Lung (tissue), 11 donors: ENCODE measurements at regions not wholly inside any gene's neighbourhood (a gene's known extent, or its start where the extent isn't known, plus 50 kb on each side); places are given as distances from the start of the nearest gene placed in this dataset.

Experiments
- ATAC-seq: fragments of 200-7000 bp; cut with Tn5 transposase; one replicate; pipeline ENCODE4 v1.9.1; 2020; ENCODE audit warnings: moderate number of reproducible peaks; ENCODE audit not compliant: insufficient read depth, low FRiP score
- DNase-seq, 3 donors: peaks; one replicate each; pipeline ENCODE4 v3.0.0-alpha.2; 2013 to 2017
- H3K27ac ChIP-seq, 2 donors: one replicate each; pipeline ENCODE4 v1.5.1; 2013; ENCODE audit warnings: mild to moderate bottlenecking in 2 of 2, moderate library complexity in 2 of 2, control low read depth in 1 of 2, inconsistent platforms in 1 of 2, low read depth in 1 of 2, low read length in 1 of 2
- H3K27me3 ChIP-seq, 3 donors: one replicate each; pipeline ENCODE4 v1.5.1; 2013; ENCODE audit warnings: low read length in 2 of 3; ENCODE audit not compliant: control insufficient read depth in 3 of 3, insufficient read depth in 3 of 3
- H3K36me3 ChIP-seq, 4 donors: one replicate each; pipeline ENCODE4 v1.5.1; 2013; ENCODE audit warnings: low read length in 4 of 4, mild to moderate bottlenecking in 1 of 4, moderate library complexity in 1 of 4; ENCODE audit not compliant: control insufficient read depth in 4 of 4, insufficient read depth in 4 of 4
- H3K4me1 ChIP-seq, 5 donors: one replicate each; pipeline ENCODE4 v1.5.1; 2013; ENCODE audit warnings: low read length in 5 of 5, mild to moderate bottlenecking in 2 of 5, moderate library complexity in 1 of 5; ENCODE audit not compliant: control insufficient read depth in 5 of 5, insufficient read depth in 5 of 5
- H3K4me3 ChIP-seq: one replicate; pipeline ENCODE4 v1.5.1; 2013; ENCODE audit warnings: mild to moderate bottlenecking, control low read depth, moderate library complexity
- H3K9ac ChIP-seq, 2 donors: one replicate each; pipeline ENCODE4 v1.5.1; 2013; ENCODE audit warnings: low read length in 2 of 2, control low read depth in 1 of 2; ENCODE audit not compliant: insufficient read depth in 1 of 2
- H3K9me3 ChIP-seq, 4 donors: one replicate each; pipeline ENCODE4 v1.5.1; 2013; ENCODE audit warnings: low read length in 3 of 4, mild to moderate bottlenecking in 1 of 4, moderate library complexity in 1 of 4; ENCODE audit not compliant: control insufficient read depth in 4 of 4, insufficient read depth in 3 of 4
- CTCF ChIP-seq: IDR thresholded peaks from 2 replicates; pipeline ENCODE4 v1.5.1; 2012; ENCODE audit warnings: mild to moderate bottlenecking; ENCODE audit errors: control extremely low read depth, extremely low read depth
- WGBS, 2 donors: extraction: QIAGEN DNeasy Blood & Tissue Kit; methylation state at CpG; one replicate each; pipeline ENCODE4 v1.1.7; 2013; 5-methylcytosine and 5-hydroxymethylcytosine counted together
- donor health status: control.
- donor health status: control.
- donor health status: Bipolar disorder and iron deficiency.
- donor health status: healthy.
- donor health status: DM: yes; HTN: yes; CAD: no.

- no peaks in the 10 kb centered on the region for H3K36me3 ChIP-seq
- no peak overlapping the region for H3K9ac ChIP-seq
- ATAC-seq (no peak), DNase-seq (no peak)
- peaks cover 0 to 6% (median 0%) of the 10 kb centered on the region in 4 donors for H3K9me3 ChIP-seq
- no peaks in the 10 kb centered on the region for H3K4me1 ChIP-seq
- no peak for TF ChIP-seq CTCF
- H3K27ac ChIP-seq: no peak overlapping the region
- H3K27me3 ChIP-seq: peaks cover 0 to 4% (median 0%) of the 10 kb centered on the region in 3 donors
- no peak overlapping the region for H3K4me3 ChIP-seq
- WGBS, 2 donors: 87 to 92% methylated on average over 3 of the region's 3 CpGs
Observed at GRCh38 chr20:39213476-39214145, 251.5 kb downstream of the DHX35 start.

GRCh38 chr20:39211060-39211748, 249.1 kb downstream of the DHX35 start:
- no peak for ATAC-seq
- WGBS, 2 donors: 76 to 78% methylated on average over 5 of the region's 5 CpGs
- Histone ChIP-seq H3K36me3 (no peaks in the 10 kb centered on the region), H3K27me3 (peaks cover 0 to 4% (median 0%) of the 10 kb centered on the region in 3 donors), H3K4me1 (no peaks in the 10 kb centered on the region), H3K27ac (no peak overlapping the region), H3K9ac (no peak overlapping the region), H3K9me3 (peaks cover 0 to 6% (median 0%) of the 10 kb centered on the region in 4 donors), H3K4me3 (no peak overlapping the region)
- TF ChIP-seq CTCF: no peak
- DNase-seq: no peak

GRCh38 chr20:39210341-39211036, 248.3 kb downstream of the DHX35 start:
- TF ChIP-seq CTCF: no peak
- Histone ChIP-seq H3K27ac (no peak overlapping the region), H3K9me3 (peaks cover 0 to 4% (median 0%) of the 10 kb centered on the region in 4 donors), H3K27me3 (peaks cover 0 to under 1% (median 0%) of the 10 kb centered on the region in 3 donors), H3K4me3 (no peak overlapping the region), H3K36me3 (no peaks in the 10 kb centered on the region), H3K4me1 (no peaks in the 10 kb centered on the region), H3K9ac (no peak overlapping the region)
- ATAC-seq (no peak), DNase-seq (no peak)
- 70 to 72% methylated on average over 11 of the region's 11 CpGs for WGBS, 2 donors
